HepG2 (cell line): ENCODE measurements at regions not wholly inside any gene's neighbourhood (a gene's known extent, or its start where the extent isn't known, plus 50 kb on each side); places are given as distances from the start of the nearest gene placed in this dataset.

Experiments
- ADNP ChIP-seq: sonication (generic); formaldehyde crosslinking; IDR thresholded peaks from 2 replicates; pipeline ENCODE4 v1.4.0; 2020; ENCODE audit warnings: missing genetic modification reagents
- CENPX ChIP-seq: sonication (generic); formaldehyde crosslinking; IDR thresholded peaks from 2 replicates; pipeline ENCODE4 v1.9.0; 2021; ENCODE audit warnings: mild to moderate bottlenecking, missing genetic modification reagents, moderate library complexity
- DZIP1 ChIP-seq: sonication (generic); formaldehyde crosslinking; IDR thresholded peaks from 2 replicates; pipeline ENCODE4 v1.5.0; 2020; ENCODE audit warnings: mild to moderate bottlenecking, missing genetic modification reagents
- GLMP ChIP-seq: sonication (generic); formaldehyde crosslinking; IDR thresholded peaks from 2 replicates; pipeline ENCODE4 v1.9.0; 2021; ENCODE audit warnings: missing genetic modification reagents, mild to moderate bottlenecking, borderline replicate concordance
- GRHL1 ChIP-seq: sonication (generic); formaldehyde crosslinking; conservative IDR thresholded peaks from 2 replicates; pipeline ENCODE4 v1.8.0; 2022; ENCODE audit warnings: missing genetic modification reagents
- HNRNPUL1 ChIP-seq: fragments of 200-400 bp; formaldehyde crosslinking; IDR thresholded peaks from 2 replicates; pipeline ENCODE4 v1.6.1; 2017; ENCODE audit warnings: low read depth, mild to moderate bottlenecking, low read length, moderate library complexity
- IRF9 ChIP-seq: sonication (generic); formaldehyde crosslinking; IDR thresholded peaks from 2 replicates; pipeline ENCODE4 v1.8.0; 2022; ENCODE audit warnings: missing genetic modification reagents, mild to moderate bottlenecking, borderline replicate concordance
- KDM1A ChIP-seq: IDR thresholded peaks from 2 replicates; pipeline ENCODE4 v1.6.1; 2016; ENCODE audit warnings: missing compliant biosample characterization
- KDM6A ChIP-seq: IDR thresholded peaks from 2 replicates; pipeline ENCODE4 v1.6.1; 2016; ENCODE audit warnings: low read depth
- TSC22D2 ChIP-seq: sonication (generic); formaldehyde crosslinking; IDR thresholded peaks from 2 replicates; pipeline ENCODE4 v1.5.1; 2020; ENCODE audit warnings: missing genetic modification reagents, mild to moderate bottlenecking, borderline replicate concordance
- U2AF1 ChIP-seq: fragments of 200-400 bp; formaldehyde crosslinking; optimal IDR thresholded peaks from 2 replicates; pipeline ENCODE3; 2017; ENCODE audit warnings: mild to moderate bottlenecking, low read depth, low read length
- ZFP36L1 ChIP-seq: sonication (generic); formaldehyde crosslinking; IDR thresholded peaks from 2 replicates; pipeline ENCODE4 v1.8.0; 2022; ENCODE audit warnings: mild to moderate bottlenecking, missing genetic modification reagents, moderate library complexity
- ZMYM2 ChIP-seq: sonication (generic); formaldehyde crosslinking; IDR thresholded peaks from 2 replicates; pipeline ENCODE4 v1.8.0; 2022; ENCODE audit warnings: mild to moderate bottlenecking, missing genetic modification reagents
- ZNF253 ChIP-seq: sonication (generic); formaldehyde crosslinking; IDR thresholded peaks from 2 replicates; pipeline ENCODE4 v1.8.0; 2022; ENCODE audit warnings: mild to moderate bottlenecking, missing genetic modification reagents, borderline replicate concordance
- ZNF460 ChIP-seq: sonication (generic); formaldehyde crosslinking; IDR thresholded peaks from 2 replicates; pipeline ENCODE4 v1.5.1; 2020; ENCODE audit warnings: missing genetic modification reagents, mild to moderate bottlenecking, borderline replicate concordance
- ZNF713 ChIP-seq: sonication (generic); formaldehyde crosslinking; IDR thresholded peaks from 2 replicates; pipeline ENCODE4 v1.4.0; 2020; ENCODE audit warnings: mild to moderate bottlenecking, missing genetic modification reagents
- ZNF75D ChIP-seq: sonication (generic); formaldehyde crosslinking; IDR thresholded peaks from 2 replicates; pipeline ENCODE4 v1.8.1; 2023; ENCODE audit warnings: missing genetic modification reagents, mild to moderate bottlenecking, borderline replicate concordance
- ZNF800 ChIP-seq: sonication (generic); formaldehyde crosslinking; IDR thresholded peaks from 2 replicates; pipeline ENCODE4 v1.4.0; 2020; ENCODE audit warnings: missing genetic modification reagents
- ZNF883 ChIP-seq: sonication (generic); formaldehyde crosslinking; IDR thresholded peaks from 2 replicates; pipeline ENCODE4 v1.5.1; 2020; ENCODE audit warnings: mild to moderate bottlenecking, missing genetic modification reagents; ENCODE audit errors: not compliant biosample characterization
- ZNF891 ChIP-seq: sonication (generic); formaldehyde crosslinking; IDR thresholded peaks from 2 replicates; pipeline ENCODE4 v1.5.0; 2020; ENCODE audit warnings: mild to moderate bottlenecking, missing genetic modification reagents
- ZSCAN29 ChIP-seq: sonication (generic); formaldehyde crosslinking; conservative IDR thresholded peaks from 2 replicates; pipeline ENCODE4 v1.4.0; 2020; ENCODE audit warnings: mild to moderate bottlenecking, missing genetic modification reagents

DNA sequence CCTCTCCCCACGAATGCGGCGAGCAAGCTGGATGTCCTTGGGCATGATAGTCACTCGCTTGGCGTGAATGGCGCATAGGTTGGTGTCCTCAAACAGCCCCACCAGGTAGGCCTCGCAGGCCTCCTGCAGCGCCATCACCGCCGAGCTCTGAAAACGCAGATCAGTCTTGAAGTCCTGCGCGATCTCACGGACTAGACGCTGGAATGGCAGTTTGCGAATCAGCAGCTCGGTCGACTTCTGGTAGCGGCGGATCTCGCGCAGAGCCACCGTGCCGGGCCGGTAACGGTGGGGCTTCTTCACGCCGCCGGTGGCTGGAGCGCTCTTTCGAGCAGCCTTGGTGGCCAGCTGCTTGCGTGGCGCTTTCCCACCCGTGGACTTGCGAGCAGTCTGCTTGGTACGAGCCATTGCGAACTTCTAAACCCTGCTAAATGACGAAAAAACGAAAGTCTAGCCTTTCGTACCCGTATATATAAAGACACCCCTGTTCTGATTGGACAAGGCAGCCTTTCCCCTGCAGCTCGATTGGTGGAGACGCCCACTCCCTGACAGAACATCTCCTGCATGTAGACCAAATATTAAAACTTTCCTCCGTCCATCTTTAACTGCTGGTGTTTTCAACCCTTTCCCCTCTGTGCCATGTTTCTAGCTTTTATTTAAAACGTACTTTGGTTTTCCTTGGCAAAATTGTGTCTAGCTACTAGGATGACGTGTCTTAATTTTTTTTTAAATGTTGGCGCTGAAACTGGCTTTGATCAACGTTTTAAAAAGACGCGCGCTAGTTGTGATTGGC is 109.8 kb downstream of the HFE start (continued):
- peak; percentile 81; the same call in 1 of the 2 replicates for TF ChIP-seq ZNF75D (CRISPR knock-in tag)
- peak; percentile 94 for TF ChIP-seq ZNF883 (CRISPR knock-in tag)
- TF ChIP-seq ZFP36L1 (CRISPR knock-in tag): peak; percentile 73; the same call in 1 of the 2 replicates
- no peak for TF ChIP-seq ZNF253 (CRISPR knock-in tag)
- no peak for TF ChIP-seq CENPX (CRISPR knock-in tag)
- TF ChIP-seq KDM6A (CRISPR knock-in tag): no peak
- no peak for TF ChIP-seq HNRNPUL1
- peak; percentile 77; the same call in 1 of the 2 replicates for TF ChIP-seq ZMYM2 (CRISPR knock-in tag)
- peak; percentile 93 for TF ChIP-seq ZNF891
- no peak for TF ChIP-seq TSC22D2 (CRISPR knock-in tag)
- TF ChIP-seq ADNP (CRISPR knock-in tag): no peak
- TF ChIP-seq DZIP1 (CRISPR knock-in tag): no peak; the same call in 1 of the 2 replicates
- no peak for TF ChIP-seq ZNF713 (CRISPR knock-in tag)
- TF ChIP-seq KDM1A (CRISPR knock-in tag): no peak
- TF ChIP-seq ZNF800 (CRISPR knock-in tag): no peak; the same call in none of the 2 replicates
- TF ChIP-seq IRF9 (CRISPR knock-in tag): peak; percentile 77; the same call in 1 of the 2 replicates
- no peak; the same call in 1 of the 2 replicates for TF ChIP-seq ZNF460 (CRISPR knock-in tag)
- TF ChIP-seq U2AF1: peak; percentile 86
- 0 out of 2 replicates have a peak, but pooled peaks have one; percentile 29 for TF ChIP-seq ZSCAN29 (CRISPR knock-in tag)
- no peak for TF ChIP-seq GRHL1 (CRISPR knock-in tag)
- TF ChIP-seq GLMP (CRISPR knock-in tag): no peak
